Renal cortex interstitium (tissue), 11 donors: ENCODE measurements at regions not wholly inside any gene's neighbourhood (a gene's known extent, or its start where the extent isn't known, plus 50 kb on each side); places are given as distances from the start of the nearest gene placed in this dataset.

Source experiments
- DNase-seq, 11 donors: peaks; one replicate each; pipeline ENCODE4 v3.0.0-alpha.2; 2013; ENCODE audit warnings: low read depth in 9 of 11, low spot score in 4 of 11; ENCODE audit errors: extremely low read depth in 1 of 11

DNA sequence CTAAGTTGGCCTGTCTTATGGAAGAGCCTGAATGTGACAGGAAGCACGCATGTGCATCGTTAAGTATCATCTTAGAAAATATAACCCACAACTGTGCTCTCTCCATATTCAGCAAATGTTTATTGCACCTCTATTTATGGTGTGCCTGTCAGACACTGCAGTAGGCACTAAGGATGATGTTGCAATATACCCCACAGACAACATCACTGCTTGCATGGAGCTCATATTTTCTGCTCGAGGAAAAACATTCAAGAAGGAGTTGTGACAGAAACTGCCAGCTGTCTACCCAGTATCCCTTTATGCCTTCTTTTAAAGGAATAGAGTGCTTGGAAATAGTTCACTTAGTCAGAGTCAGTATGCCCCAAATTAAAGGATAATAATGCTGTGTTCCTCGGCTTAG is 132.3 kb upstream of the RBFOX1 start:
- DNase-seq: no peak

DNA sequence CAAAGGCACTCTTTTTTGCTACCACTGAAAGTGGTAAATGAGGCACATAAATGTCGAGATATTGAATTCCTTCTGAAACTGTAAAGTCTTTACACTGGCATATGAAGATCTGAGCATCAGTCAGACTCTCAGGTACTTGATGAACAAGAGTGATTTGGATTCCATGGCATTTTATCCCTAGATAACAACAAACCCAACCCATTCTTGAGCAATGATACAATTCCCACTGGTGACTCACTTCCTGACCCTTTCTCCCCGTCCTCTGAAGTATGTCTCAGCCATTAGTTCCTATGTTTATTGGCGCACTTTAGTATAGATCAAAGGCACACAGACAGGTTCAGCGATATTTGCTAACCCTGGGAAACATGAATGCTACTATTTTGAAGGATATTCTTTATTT is 147.0 kb upstream of the RBFOX1 start:
- no peak for DNase-seq

DNA sequence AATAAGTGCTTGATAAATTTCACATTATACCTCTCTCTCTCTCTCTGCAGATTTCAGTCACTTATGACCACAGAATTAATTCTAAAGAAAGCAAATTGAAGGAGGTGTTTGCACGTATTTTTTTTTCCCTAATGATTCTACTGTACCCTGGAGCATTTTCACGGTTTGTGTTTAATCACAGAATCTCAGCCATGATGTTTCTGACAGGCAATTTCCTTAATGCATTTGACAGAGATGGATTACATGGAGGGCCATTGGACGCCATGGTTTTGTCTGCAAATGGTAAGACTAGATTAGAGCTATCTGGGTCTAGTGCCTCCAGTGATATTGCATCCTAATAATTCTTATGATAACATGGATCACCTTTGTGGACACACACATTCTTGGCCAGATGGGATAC is 147.5 kb upstream of the RBFOX1 start:
- no peak for DNase-seq

DNA sequence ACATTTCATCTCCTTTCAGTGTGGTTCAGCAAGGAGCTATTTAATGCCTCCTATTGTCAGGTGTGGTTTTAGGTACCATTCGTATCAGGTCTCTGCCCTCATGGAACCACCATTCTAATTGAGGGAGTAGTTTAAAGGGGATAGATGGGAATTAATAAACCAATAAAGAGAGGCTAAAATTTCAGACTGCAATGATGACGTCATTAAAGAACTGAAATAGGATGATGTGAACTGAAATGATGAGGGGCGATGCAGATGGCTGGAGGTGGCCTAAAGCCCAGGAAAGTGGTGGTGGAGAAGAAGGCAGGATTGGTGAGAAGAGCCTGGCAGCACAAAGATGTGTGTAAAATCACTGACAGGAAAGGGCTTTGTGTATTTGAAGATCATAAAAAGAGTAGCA is 148.9 kb upstream of the RBFOX1 start:
- no peak for DNase-seq

DNA sequence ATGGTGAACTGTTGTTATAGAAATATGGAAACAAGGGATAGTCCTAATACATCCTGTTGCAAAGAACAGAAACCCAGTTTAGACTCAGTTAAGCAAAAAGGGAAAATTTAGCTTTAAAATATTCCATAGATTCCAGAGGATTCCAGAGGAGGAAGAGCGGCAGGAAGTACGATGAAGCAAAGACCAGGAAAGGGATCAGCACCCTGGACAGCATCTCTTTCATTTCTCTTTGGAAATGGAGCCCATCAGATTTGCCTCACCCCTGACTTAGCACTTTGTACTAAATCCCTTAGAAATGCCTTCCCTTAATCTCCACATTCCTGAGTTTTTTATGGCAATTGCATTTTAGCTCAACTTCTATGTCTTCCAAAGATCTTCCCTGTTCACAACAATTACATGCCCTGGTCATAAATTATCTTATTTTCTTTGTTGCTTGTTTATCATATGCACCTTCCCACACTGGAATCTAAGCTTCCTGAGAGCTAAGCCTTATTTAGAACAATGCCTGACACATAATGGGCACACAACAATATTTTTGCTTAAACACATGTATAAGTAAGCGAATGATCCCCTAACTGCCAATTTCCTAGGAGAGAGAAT is 150.0 kb upstream of the RBFOX1 start:
- peak in 9 of 11 donors; percentile 19 to 34 (median 22) for DNase-seq

DNA sequence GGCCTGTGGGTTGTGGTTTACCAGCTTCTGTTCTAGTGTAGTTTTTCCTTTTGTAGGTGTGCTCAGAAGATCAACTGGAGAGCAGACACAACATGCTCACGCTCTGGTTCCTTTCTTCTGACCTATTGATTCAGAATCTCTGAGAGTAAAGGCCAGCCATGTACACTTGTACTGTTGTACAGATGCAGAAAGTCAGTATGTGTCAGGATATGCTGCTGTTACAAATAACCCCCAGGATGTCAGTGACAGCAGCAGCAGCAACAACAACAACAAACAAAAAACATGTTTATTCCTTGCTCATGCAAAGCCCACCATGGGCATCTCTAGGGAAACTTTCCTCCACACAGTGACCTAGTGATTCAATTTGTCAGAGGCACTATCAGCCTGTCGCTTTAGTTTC is 154.8 kb upstream of the RBFOX1 start:
- no peak for DNase-seq

DNA sequence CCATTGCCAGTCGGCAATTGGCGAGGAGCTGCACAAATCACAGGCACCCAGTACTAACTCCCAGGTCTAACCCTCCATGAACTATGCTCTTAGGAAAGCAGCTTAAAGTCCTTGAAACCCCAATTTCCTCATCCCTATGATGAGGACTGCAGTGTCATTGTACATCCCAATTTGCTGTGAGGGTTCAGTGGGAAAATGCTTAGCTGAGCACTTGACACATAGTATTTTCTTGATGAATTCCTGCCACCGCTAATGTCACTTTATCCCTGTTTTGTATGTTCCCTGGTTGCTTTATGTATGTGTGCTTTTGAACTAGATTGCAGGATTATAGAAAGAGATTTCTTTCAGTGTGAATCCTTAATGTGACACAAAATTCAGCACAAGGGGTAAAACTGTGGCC is 161.5 kb upstream of the RBFOX1 start:
- DNase-seq: no peak

DNA sequence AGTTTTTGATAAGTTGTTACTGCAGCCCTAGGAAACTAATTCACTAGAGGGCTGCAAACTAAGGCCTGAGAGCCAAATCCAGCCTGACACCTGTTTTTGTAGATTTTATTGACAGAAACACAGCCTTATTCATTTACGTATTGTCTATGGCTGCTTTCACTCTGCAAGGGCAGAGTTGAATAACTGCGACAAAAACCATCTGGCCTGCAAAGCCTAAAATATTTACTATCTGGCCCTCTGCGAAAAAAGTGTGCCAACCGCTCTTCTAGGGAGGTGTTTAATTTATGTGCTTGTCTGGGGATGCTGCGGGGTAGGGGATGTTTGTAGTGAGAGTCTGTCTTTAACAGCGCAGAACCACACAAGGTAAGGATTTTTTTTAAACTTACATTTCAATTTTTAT is 165.0 kb upstream of the RBFOX1 start:
- no peak for DNase-seq

DNA sequence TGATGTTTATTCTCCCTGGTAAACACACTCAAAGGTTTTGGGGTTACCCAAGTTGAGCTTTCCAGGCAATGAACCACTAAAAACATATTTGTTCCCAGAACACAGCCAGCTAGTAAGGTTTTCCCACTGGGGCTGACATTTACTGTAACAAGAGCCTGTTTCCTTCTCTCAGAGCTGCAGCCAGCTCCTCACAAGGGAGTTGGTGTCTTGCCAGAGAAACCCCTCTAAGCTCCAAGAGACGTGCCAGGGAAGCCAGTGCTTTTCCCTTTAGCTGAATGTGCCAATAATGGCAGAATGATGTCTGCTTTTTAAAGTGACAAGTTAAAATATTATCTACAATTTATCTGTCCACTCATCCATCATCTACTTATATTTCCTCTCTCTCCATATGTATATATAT is 170.8 kb upstream of the RBFOX1 start:
- DNase-seq: no peak

DNA sequence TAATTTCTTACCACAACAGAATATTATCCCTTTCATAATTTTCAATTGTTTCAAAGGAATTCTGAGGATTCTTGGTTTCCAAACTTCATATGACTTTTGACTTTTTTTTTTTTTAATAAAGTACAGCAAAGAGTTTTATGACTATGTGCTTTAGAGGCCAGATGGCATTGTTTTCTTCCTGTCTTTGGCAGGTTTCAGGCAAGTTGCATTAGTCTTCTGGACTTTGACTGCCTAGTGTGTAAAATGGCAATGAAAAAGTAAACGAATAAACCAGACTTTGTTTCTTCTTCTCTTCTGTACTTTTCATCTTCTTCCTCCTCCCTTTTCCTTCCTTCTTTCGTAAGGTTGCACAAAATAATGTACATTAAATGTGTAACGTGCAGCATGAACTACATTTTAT is 172.6 kb upstream of the RBFOX1 start:
- DNase-seq: no peak

DNA sequence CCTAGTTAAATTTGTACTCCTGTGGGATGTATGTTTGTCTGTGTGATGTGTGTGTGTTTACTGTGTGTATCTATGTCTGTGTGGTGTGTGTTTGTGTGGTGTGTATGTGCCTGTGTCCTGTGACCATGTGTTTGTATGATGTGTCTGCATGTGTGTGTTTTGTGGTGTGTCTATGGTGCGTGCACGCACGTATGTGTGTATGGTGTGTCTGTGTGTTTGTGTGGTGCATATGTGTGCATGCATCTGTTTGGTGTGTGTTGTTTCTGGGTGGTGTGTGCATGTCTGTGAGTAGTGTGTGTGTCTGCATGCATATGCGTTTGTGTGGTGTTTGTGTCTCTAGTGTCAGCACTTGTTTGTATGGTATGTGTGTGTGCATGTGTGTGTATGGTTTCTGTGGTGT is 174.2 kb upstream of the RBFOX1 start:
- DNase-seq: no peak

DNA sequence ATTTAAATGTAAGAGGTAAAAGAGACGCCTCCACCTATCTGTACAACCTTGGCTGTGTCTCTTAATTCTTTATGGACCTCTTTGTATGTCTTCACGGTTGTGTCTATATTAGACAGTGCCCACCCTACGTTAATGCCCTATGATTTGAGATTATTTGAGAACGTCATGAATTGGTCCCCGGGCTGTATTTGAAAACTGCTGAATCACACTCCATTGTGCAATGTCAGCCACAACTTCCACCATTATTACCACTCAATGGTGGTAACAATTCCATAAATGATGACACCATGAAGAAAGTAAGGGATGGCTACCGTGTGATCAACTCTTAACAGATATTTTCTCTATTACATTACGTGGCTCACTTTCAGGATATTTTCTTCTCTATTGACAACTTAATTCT is 182.4 kb upstream of the RBFOX1 start:
- no peak for DNase-seq

DNA sequence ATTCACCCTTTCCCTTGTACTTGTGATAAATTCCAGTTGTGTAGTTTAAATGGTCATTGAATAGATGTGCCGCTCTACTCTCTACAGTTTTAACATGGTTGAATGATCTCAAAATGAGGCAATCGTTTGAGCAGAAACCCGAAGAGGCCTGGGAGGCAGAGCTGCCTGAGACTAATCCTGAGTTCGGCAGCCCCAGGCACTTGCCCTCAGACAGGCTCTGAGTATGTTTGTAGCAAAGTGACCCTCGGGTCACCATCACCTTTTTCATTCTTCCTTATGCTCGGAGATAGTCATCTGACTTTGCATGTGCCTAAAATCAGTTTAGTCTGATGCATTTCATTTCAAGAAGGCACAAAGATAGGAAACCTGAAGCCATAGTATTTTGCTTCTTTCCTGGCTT is 184.0 kb upstream of the RBFOX1 start:
- no peak for DNase-seq

DNA sequence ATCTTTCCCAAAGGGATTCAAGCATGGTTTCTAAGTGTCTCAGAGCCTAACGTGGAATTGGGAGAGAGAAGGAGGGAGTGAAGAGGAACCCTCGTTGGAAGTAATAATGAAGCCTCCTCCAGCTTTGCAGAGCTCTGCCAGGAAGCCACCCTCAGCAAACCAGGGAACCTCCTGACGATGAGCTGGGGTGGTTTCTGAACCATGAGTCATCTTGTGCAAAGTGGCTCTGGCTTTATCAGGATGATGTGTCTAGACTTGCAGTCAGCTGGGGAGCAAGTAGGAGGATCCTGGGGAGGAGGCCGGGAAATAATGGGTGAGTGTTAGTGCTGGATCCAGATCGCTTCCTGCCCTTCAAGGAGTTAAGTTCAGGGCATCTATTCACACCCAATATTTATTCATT is 191.7 kb upstream of the RBFOX1 start:
- DNase-seq: no peak

DNA sequence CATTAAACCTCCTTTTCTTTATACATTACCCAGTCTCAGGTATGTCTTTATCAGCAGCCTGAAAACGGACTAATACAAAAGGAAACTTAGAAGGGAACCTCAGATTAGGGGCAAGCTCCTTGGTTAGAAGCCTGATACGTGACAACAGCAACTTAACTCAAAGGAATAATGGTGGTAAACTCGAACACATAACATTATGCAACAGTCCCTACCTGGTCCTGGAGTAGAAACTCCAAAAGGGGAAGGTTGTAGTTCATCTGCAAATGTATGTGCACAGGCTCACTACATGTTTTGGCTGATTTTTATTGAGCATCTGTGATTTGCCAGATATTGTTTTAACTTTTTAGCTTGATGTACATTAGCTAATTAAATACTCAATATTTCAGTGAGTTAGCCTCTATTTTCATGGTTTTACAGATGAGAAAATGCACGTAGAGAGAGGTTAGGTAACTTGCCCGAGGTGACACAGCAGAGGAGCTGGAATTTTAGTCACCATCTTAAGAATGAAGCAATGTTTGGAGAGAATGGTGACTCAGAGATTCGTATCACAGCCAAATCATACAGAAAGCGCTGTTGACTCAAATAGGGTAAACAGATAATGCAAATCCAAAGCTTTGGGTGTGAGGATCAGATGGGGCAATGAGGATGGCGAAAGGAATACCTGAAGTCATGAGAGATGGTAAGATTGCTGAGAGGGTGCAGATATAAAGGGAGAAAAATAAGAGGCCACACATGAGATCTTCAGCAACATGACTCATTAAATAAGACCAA is 194.9 kb upstream of the RBFOX1 start:
- DNase-seq: no peak

DNA sequence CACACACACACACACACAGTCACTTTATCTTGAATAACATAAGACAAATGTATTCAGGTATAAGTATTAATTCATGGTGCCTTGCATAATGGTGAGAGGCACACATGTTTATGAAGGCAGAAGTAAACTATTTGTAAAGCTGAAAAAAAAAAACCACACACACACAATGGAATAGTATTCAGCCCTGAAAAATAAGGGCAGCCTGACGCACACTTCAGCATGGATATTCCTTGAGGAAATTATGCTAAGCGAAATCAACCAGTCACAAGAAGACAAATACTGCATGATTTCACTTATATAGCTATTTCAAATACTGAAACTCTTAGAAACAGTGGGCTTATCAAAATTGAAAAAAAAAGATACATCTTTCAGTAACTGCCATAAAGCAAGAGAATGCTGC is 200.2 kb upstream of the RBFOX1 start:
- DNase-seq: no peak

DNA sequence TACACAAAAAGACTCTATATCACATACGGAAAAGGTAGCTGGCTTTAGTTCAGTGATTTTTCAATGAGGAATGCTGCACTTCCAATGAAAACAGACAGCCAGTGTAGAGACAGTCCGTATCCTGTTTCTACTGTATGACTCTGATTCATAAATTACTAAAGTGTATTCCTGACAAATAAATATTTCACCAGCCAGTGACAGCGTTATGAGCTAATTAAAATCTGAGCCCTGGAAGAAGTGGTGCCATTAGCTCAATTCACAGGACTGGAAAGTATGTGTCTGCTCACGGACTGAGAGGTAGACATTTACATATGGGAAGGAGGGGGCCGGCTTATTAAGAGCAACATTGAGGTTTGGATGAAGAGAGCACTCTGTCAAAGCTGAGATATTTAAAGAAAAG is 207.9 kb upstream of the RBFOX1 start:
- peak in 10 of 11 donors; percentile 1 to 61 (median 16) for DNase-seq

DNA sequence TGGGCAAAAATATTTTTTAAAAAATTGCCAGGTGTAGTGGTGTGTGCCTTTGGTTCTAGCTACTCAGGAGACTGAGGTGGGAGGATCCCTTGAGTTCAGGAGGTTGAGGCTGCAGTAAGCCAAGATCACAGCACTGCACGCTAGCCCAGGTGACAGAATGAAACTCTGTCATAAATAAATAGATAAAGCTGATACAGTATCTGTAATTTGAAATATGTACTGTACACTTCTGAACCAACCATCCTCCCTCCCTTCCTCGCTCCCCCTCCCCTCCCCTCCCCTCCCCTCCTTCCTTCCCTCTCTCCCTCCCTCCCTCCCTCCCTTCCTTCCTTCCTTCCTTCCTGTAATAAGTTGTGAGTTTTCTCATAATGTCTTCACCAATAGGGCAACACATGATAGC is 208.4 kb upstream of the RBFOX1 start:
- no peak for DNase-seq

DNA sequence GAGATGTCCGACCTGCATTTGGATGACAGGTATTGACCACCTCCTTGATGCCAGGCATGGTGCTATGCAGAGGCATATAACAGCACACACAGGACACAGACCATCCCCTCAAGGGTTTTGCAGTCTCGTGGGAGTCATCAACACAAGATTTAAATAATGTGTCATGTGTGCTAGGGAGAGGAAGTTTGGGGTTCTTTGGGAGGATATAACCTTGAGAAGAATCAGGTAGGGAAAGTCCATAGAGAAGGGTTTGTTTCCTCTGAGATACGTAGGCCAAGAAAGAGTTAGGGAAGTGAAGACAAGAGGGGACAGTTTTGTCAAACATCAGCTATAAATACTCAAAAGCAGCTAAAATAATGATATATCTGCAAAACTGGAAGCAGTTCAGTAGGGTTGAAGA is 215.9 kb upstream of the RBFOX1 start:
- no peak for DNase-seq

DNA sequence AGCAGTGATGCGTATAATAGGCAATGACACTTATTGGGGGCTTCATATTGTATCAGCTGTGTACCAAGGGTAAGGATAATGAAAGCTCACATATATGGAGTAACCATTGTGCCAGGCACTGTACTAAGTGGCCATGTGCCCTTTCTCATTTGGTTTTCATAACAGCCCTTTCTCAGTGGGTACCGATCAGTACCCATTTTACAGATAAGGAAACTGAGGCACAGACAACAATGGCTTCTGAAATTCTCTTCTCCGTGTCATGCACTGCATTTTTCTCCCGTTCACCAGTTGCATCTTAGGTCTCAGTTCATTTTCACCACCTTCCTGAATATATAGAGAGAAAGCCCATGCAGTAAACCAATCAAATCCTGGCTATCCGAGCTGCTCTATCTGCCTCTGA is 216.7 kb upstream of the RBFOX1 start:
- DNase-seq: no peak

DNA sequence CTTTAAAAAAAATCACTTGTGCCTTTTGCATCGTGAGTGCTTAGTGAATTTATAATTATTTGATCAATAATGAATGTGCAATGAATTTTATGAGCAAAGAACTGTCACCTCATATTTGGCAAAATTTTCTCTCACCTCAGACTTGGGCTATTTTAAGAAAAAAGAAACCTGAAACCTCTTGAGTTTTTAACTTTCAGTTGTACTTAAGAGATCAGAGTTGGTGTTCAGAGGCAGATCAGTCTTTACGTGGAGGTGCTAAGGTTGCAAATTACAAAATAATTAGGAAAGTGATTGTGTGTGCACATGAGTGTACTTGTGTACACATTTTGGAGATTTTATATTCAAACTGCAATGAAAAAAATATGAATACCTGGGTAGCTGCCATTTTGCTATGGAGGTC is 218.7 kb upstream of the RBFOX1 start:
- DNase-seq: no peak
